ENCODE measurements at regions not wholly inside any gene's neighbourhood (a gene's known extent, or its start where the extent isn't known, plus 50 kb on each side); places are given as distances from the start of the nearest gene placed in this dataset.

DNA sequence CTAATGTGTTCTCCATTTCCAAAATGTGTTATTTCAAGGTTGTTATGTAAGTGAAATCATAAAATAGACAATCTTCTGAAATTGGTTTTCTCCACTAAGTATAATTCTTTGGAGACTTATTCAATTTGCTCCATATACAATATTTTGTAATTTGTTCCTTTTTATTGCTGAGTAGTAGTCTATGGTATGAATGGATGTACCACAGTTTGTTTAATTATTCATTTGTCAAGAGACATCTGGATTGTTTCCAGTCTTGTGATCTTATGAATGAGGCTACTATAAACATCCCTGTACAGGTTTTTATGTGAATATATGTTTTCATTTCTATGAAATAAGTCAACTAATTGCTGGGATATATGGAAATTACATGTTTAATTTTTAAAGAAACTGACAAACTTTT lies 652.6 kb upstream of the PLXNA2 start:
- no peak for TF ChIP-seq ZFX (IDR thresholded peaks at IDR 0.05; ENCODE audit: borderline replicate concordance)
- TF ChIP-seq, protein P1, sequence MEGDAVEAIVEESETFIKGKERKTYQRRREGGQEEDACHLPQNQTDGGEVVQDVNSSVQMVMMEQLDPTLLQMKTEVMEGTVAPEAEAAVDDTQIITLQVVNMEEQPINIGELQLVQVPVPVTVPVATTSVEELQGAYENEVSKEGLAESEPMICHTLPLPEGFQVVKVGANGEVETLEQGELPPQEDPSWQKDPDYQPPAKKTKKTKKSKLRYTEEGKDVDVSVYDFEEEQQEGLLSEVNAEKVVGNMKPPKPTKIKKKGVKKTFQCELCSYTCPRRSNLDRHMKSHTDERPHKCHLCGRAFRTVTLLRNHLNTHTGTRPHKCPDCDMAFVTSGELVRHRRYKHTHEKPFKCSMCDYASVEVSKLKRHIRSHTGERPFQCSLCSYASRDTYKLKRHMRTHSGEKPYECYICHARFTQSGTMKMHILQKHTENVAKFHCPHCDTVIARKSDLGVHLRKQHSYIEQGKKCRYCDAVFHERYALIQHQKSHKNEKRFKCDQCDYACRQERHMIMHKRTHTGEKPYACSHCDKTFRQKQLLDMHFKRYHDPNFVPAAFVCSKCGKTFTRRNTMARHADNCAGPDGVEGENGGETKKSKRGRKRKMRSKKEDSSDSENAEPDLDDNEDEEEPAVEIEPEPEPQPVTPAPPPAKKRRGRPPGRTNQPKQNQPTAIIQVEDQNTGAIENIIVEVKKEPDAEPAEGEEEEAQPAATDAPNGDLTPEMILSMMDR (IDR thresholded peaks at IDR 0.05): no peak
- no peak overlapping the region for H3K27ac ChIP-seq

DNA sequence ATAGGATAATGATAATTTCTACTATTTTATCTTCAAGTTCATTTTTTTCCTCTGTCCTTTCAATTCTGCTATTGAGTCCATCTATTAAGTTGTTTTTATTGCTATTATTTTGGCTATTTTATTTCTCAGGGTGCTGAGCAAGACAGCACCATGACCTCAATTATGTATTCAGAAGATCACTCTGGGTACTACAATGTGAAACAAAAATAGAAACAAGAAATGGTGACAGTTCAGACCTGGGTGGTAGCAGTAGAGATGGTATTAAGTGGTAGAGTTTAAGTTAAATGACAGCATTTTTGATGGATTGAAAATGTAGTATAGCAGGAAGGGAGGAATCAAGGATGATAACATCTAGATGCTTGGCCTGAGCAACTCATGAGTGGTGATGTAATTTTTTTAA lies 655.3 kb upstream of the PLXNA2 start:
- H3K27ac ChIP-seq: no peak overlapping the region
- no peak for TF ChIP-seq ZFX (IDR thresholded peaks at IDR 0.05; ENCODE audit: borderline replicate concordance)

DNA sequence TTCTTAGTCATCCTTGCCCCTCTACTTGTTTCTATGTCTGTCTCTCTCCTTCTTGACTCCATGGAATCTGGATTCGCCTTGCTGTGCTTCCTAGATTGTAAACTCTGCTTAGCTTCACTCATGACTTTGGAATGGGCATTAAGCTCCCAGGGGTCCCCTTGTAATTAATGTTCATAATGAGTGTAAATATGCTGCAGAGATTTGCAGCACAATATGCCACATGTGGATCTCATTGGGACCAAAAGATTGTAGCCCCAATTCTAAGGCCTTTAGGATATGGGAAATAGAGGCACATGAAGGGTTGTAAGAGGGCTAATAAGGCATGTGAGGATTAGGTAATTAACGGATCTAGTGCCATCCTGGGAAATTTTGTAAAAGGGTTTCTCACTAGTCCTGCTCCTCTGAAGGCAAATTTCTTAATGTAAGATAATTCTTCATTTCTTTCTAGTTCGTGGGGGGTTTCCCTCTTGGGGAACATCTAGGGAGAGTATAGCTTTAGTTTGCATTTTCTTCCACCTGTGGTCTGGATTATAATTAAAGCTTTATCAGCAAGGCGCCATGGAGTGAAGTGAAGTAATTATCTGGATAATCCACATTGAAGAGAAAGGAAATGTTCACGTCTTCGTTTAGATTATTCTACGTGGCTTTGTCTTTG lies 659.2 kb upstream of the PLXNA2 start:
- H3K27ac ChIP-seq: no peak overlapping the region
- no peak for TF ChIP-seq ZFX (IDR thresholded peaks at IDR 0.05; ENCODE audit: borderline replicate concordance)
- TF ChIP-seq, protein P1 (IDR thresholded peaks at IDR 0.05): no peak

DNA sequence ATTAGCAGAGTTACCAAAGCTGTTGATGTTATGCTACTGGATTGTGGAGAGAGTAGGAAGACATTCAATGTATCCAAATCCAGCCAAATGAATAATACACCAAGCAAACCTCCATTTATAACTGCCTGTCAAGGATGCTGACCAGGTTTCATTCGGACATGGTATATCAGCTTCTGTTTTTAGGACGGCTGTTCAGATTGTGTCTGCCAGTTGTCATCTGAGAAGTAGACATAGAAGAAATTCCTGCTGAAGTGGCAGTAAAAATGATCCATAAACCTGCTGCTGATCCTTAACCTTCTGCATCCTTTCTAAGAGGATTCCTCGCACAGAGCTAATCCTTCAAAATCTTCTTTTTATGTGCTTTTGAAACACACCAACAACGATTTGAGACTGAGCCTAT lies 663.6 kb upstream of the PLXNA2 start:
- TF ChIP-seq, protein P1 (IDR thresholded peaks at IDR 0.05): no peak
- no peak for TF ChIP-seq ZFX (IDR thresholded peaks at IDR 0.05; ENCODE audit: borderline replicate concordance)
- H3K27ac ChIP-seq: no peak overlapping the region

DNA sequence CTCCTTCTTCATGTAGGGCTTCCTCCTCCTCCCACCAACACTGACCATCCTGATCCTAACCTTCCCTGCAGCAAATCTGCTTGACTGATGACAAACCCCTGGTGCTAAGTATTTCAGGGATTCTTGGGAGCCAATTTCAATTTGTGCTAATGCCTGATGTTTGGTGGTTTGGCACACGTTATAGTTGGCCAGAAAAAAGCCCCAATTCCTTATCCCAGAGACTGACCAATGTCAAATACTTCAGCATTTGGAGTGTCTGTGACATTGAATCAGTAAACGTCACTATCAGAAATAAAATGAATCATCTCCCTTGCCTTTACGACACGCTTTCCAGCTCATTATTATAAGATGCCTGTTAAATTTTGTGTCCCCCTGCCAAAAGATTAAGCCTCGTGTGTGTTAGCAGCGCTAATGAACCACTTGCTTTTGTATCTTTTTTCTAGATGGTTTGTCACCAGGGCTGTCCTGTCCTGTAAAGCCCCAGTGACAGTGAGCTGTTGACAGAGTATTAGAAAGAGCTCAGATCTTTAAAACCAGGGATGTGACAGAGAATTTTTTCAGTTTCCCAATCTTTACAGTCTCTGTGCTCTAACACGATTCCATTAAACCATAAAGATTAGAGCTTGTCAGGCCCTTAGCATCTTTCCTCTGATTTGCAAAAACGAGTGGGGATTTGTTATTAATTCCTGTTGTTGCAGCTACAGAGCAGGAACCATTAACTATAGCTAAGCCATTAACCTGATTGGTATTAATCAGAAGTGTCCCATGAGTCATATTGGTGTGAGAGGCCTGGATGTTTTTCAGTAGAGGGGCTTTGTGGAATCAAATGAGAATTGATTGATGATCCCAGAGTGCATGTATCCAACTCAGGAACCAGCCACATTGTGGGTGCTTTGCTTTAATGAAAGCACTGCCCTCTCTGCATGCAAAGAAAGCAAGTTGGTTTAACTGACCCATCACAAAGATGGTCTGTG lies 665.1 kb upstream of the PLXNA2 start:
- no peak overlapping the region for H3K27ac ChIP-seq
- TF ChIP-seq ZFX (IDR thresholded peaks at IDR 0.05; ENCODE audit: borderline replicate concordance): no peak
- TF ChIP-seq, protein P1 (IDR thresholded peaks at IDR 0.05): no peak

DNA sequence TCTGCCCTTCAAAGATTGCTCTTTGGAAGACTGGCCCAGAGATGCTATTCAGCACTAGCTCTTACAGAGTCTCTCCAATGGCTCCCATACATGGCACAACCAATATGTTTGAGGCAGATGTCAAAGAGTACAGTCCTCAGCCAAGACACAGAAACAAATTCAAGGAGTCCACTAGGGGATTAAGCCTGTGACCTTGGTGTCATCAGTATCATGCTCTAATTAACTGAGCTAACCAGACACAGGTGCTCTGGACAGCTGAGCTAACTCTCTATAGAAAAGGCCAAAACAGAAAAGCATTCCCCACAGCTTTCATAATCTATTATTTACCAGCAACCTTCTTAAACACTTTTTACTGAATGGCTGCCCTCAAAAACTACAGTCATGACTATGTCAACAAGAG lies 666.0 kb upstream of the PLXNA2 start:
- H3K27ac ChIP-seq: no peak overlapping the region
- TF ChIP-seq, protein P1 (IDR thresholded peaks at IDR 0.05): no peak
- TF ChIP-seq ZFX (IDR thresholded peaks at IDR 0.05; ENCODE audit: borderline replicate concordance): no peak

DNA sequence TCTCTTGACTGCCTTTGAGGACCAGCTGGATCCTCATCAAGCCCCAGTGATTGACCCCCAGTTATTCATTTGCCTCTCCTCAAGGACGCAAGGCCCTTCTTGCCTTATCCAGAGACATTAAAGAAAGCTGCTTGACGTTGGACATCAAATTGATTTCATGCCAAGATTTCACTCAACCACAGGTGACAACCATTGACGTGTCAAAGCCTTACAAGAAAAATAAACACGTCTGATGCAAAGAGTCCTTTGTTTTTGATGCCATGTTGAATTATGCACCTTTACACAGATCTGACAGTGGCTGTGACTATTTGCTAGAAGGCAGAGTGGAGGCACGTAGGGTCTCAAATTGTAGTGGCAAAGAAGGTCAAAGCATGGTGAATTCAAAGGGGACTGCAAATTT lies 666.2 kb upstream of the CAMK1G start:
- no peak for TF ChIP-seq ZFX (IDR thresholded peaks at IDR 0.05; ENCODE audit: borderline replicate concordance)
- TF ChIP-seq, protein P1 (IDR thresholded peaks at IDR 0.05): no peak
- H3K27ac ChIP-seq: no peak overlapping the region
